ENCODE measurements at regions not wholly inside any gene's neighbourhood (a gene's known extent, or its start where the extent isn't known, plus 50 kb on each side); places are given as distances from the start of the nearest gene placed in this dataset.
"Not testable (repeated sequence)": the region's sequence is repeated elsewhere in the genome, so short reads cannot be mapped to it uniquely, and the experiment has no call there.

GRCh38 chr11:70596091-70596490, 197.8 kb downstream of the CTTN start:
- DNase-seq: no peak
- TF ChIP-seq, protein P1, sequence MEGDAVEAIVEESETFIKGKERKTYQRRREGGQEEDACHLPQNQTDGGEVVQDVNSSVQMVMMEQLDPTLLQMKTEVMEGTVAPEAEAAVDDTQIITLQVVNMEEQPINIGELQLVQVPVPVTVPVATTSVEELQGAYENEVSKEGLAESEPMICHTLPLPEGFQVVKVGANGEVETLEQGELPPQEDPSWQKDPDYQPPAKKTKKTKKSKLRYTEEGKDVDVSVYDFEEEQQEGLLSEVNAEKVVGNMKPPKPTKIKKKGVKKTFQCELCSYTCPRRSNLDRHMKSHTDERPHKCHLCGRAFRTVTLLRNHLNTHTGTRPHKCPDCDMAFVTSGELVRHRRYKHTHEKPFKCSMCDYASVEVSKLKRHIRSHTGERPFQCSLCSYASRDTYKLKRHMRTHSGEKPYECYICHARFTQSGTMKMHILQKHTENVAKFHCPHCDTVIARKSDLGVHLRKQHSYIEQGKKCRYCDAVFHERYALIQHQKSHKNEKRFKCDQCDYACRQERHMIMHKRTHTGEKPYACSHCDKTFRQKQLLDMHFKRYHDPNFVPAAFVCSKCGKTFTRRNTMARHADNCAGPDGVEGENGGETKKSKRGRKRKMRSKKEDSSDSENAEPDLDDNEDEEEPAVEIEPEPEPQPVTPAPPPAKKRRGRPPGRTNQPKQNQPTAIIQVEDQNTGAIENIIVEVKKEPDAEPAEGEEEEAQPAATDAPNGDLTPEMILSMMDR (IDR thresholded peaks at IDR 0.05; ENCODE audit: low read depth, low read length): no peak
- no peak overlapping the region for H3K4me3 ChIP-seq (ENCODE audit: low read depth, low read length)

GRCh38 chr11:70597006-70597555, 198.8 kb downstream of the CTTN start:
- H3K9me3 ChIP-seq: no peaks in the 10 kb centered on the region
- TF ChIP-seq, protein P1 (IDR thresholded peaks at IDR 0.05; ENCODE audit: low read depth, low read length): no peak
- H3K27me3 ChIP-seq: no peaks in the 10 kb centered on the region
- no peaks in the 10 kb centered on the region for H3K36me3 ChIP-seq
- no peak overlapping the region for H3K4me3 ChIP-seq (ENCODE audit: low read depth, low read length)
- DNase-seq: no peak
- H3K4me1 ChIP-seq: peaks cover 4% of the 10 kb centered on the region; the same call in 1 of the 2 replicates

More at GRCh38 chr11:70596091-70596490, 197.8 kb downstream of the CTTN start:
- Histone ChIP-seq H3K27me3 (no peaks in the 10 kb centered on the region), H3K9me3 (no peaks in the 10 kb centered on the region), H3K36me3 (no peaks in the 10 kb centered on the region), H3K4me1 (no peaks in the 10 kb centered on the region)

DNA sequence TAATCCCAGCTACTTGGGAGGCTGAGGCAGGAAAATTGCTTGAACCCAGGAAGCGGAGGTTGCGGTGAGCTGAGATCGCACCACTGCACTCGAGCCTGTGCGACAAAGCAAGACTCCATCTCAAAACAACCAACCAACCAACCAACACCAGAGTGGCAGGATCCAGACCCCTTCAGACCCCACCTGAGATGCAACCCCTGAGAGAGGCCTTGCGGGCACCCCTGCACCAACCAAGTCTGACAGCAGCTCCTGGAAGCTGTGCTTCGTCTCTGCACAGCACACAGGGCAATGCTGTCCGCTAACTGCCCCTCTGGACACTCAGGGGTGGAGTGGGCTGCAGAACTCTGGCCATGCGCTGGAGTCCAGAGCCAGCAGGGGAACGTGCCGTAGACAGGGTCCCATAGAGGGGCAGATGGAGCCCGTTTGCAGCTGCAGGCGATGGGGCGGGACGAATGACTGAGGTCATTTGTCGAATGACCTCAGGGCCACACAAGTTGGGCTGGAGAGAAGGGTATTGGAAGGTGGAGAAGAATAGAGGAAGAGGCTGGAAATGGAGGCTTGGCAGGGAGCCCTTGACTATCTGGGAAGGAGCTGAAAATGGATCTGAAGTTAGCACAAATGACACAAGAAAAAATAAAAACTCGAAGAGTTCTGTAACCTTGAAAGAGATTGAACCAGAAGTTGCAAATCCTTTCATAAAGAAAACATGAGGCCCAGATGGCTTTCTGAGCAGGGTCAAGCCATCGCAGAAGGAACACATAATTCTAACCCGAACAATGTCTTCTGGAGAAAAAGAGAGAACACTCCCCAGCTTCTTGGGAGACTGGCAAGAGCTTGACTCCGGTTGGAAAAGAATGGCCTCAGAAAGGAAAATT, 199.7 kb downstream of the CTTN start:
- no peak overlapping the region for H3K4me3 ChIP-seq (ENCODE audit: low read depth, low read length)
- peaks cover 7% of the 10 kb centered on the region; the same call in 1 of the 2 replicates for H3K4me1 ChIP-seq
- no peak for DNase-seq
- TF ChIP-seq, protein P1 (IDR thresholded peaks at IDR 0.05; ENCODE audit: low read depth, low read length): no peak
- H3K9me3 ChIP-seq: no peaks in the 10 kb centered on the region
- no peaks in the 10 kb centered on the region for H3K27me3 ChIP-seq
- H3K36me3 ChIP-seq: no peaks in the 10 kb centered on the region

GRCh38 chr11:70600911-70601415, 202.6 kb downstream of the CTTN start:
- H3K4me3 ChIP-seq (ENCODE audit: low read depth, low read length); H3K36me3 ChIP-seq; H3K4me1 ChIP-seq; H3K27me3 ChIP-seq; H3K9me3 ChIP-seq; DNase-seq: not testable (repeated sequence)

DNA sequence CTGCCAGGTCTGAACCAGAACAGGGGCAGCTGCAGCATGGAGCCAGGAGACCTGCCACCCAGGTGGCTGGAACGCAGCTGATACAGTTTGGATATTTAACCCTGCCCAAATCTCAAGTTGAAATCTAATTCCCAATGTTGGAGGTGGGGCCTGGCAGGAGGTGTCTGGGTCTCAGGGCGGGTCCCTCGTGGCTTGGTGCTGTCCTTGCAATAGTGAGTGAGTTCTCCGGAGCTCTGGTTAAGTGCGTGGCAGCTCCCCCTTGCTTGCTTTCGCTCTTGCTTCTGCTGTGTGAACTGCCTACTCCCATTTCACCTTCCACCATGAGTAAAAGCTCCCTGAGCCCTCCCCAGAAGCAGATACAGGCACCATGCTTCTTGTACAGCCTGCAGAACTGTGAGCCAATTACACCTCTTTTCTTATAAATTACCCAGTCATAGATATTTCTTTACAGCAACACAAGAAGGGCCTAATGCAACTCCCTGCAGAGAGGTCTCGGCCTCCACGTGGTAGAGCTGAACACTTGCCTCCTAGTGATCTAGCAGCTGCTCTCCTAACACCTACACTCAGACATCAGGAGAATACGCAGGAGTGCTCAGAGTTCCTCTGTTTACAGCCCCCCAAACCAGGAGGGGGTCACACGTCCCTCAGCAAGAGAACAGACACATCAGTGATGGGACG, 203.7 kb downstream of the CTTN start:
- Histone ChIP-seq H3K4me1 (peaks cover 7% of the 10 kb centered on the region; the same call in 1 of the 2 replicates), H3K9me3 (no peaks in the 10 kb centered on the region), H3K36me3 (no peaks in the 10 kb centered on the region), H3K4me3 (ENCODE audit: low read depth, low read length) (no peak overlapping the region), H3K27me3 (no peaks in the 10 kb centered on the region)
- TF ChIP-seq, protein P1 (IDR thresholded peaks at IDR 0.05; ENCODE audit: low read depth, low read length): no peak
- no peak for DNase-seq

DNA sequence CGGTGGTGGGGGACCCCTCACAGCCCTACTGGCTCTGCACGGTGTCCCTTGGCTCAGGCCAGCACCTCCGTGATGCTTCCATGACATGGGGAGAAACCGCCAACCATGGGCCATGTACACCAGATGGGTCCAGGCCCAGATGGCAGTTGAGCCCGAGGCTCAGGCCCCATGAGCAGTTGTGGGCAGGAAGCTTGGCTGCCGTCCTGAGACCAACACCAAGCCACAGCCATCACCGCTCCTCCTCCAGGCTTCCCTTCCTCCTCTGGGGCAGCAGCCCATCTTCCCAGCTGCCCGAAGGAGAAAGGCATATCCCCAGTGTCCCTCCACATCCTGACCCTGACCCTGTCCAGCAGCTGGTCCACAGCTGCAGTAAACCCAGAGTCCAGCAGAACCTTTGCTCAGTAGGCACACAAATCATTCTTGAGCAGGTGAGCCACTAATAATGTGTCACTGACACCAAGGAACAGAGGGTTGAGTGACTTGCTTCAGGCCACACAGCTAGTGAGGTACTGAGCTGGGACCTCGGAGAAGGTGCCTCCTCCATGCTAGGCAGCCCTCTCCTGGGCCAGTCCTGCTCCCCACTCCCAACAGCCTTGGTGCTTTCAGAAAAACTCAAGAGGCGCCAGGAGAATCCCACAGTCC, 204.9 kb downstream of the CTTN start:
- TF ChIP-seq, protein P1 (IDR thresholded peaks at IDR 0.05; ENCODE audit: low read depth, low read length): no peak
- H3K9me3 ChIP-seq: no peaks in the 10 kb centered on the region
- no peak overlapping the region for H3K4me3 ChIP-seq (ENCODE audit: low read depth, low read length)
- no peak for DNase-seq
- no peaks in the 10 kb centered on the region for H3K27me3 ChIP-seq
- no peaks in the 10 kb centered on the region for H3K36me3 ChIP-seq
- peaks cover 7% of the 10 kb centered on the region; the same call in 1 of the 2 replicates for H3K4me1 ChIP-seq

Measured in BE2C (cell line).